HEK293T (cell line): ENCODE measurements at regions not wholly inside any gene's neighbourhood (a gene's known extent, or its start where the extent isn't known, plus 50 kb on each side); places are given as distances from the start of the nearest gene placed in this dataset.

Source experiments
- ARNT ChIP-seq: fragments of 450-650 bp; IDR thresholded peaks from 2 replicates; pipeline ENCODE4 v1.6.1; 2017; ENCODE audit warnings: mild to moderate bottlenecking
- BHLHE40 ChIP-seq: fragments of 450-650 bp; IDR thresholded peaks from 2 replicates; pipeline ENCODE4 v1.6.1; 2016; ENCODE audit warnings: mild to moderate bottlenecking, moderate library complexity, borderline replicate concordance
- ELF4 ChIP-seq: fragments of 450-650 bp; IDR thresholded peaks from 2 replicates; pipeline ENCODE4 v1.6.1; 2017; ENCODE audit warnings: antibody characterized with exemption
- FOXM1 ChIP-seq: fragments of 450-650 bp; IDR thresholded peaks from 2 replicates; pipeline ENCODE4 v1.6.1; 2017; ENCODE audit warnings: mild to moderate bottlenecking, borderline replicate concordance
- HDGF ChIP-seq: fragments of 450-650 bp; IDR thresholded peaks from 2 replicates; pipeline ENCODE4 v1.6.1; 2017; ENCODE audit warnings: antibody characterized with exemption, borderline replicate concordance
- LEF1 ChIP-seq: fragments of 450-650 bp; IDR thresholded peaks from 2 replicates; pipeline ENCODE4 v1.6.1; 2017; ENCODE audit warnings: mild to moderate bottlenecking, borderline replicate concordance

DNA sequence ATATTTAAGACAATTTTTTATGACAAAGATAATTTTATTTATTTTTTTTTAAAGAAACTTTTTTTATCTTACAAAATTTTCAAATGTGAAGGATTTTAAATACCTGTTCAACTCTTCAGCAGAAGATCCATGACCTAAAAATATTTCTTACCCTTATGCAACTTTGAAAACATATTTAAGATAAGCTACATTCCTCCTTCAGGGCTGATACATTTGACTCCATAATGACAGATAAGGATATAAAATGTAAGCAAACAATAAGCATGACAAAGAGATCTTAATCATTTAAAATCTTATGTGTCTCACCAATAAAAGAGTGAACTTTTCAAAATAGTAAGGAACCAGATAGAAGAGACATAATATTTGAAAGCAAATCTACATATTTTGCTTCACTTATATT is 1138.2 kb upstream of the CDH18 start:
- no peak for TF ChIP-seq BHLHE40
- TF ChIP-seq FOXM1: no peak
- no peak for TF ChIP-seq HDGF
- no peak for TF ChIP-seq ELF4
- TF ChIP-seq LEF1: no peak
- no peak for TF ChIP-seq ARNT
